GM18861 (cell line): ENCODE measurements at regions not wholly inside any gene's neighbourhood (a gene's known extent, or its start where the extent isn't known, plus 50 kb on each side); places are given as distances from the start of the nearest gene placed in this dataset.
"Not testable (repeated sequence)": the region's sequence is repeated elsewhere in the genome, so short reads cannot be mapped to it uniquely, and the experiment has no call there.

Source experiments
- ATAC-seq: cut with Tn5 transposase; IDR thresholded peaks from one replicate; pipeline ENCODE4 v1.9.1; 2021; ENCODE audit not compliant: unreplicated experiment

- ATAC-seq: no peak
Measured at GRCh38 chr22:35138521-35138920, 72.6 kb downstream of the ISX start.

DNA sequence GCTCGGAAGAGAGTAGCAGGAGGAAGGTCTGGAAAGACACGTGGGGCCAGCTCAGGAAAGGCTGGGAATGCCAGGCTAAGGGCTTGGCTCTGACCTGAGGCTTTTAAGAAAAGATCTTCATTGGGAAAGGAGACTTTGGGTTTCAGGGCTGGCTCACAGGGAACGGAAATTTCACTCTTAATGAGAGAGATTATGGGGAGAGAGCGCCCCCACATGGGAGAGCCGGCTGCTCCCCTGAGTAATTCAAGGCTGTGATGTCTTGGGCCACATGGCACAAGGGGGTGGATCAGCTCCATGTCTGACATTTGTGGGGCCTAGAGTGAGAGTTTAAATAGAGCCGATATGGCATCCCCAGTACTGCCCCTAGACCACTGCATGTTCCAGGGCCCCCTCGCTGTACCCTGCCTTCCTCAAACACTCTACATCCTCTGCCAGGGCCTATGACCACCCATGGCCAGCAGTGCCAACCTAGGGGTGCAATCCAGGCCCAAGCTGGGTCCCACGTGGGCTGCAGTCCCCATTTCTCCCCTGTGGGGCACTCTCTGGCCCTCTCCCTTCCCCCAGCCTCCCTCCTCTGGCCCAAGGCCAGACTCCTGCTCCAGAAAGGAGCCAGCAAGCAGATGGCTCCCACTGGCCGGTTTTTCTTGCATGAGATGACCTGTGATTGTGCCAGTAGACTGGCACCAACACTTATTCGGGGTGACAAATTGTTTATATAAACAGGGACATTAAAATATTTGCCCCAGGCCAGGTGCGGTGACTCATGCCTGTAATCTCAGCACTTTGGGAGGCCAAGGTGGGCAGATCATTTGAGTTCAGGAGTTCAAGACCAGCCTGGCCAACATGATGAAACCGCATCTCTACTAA is 75.2 kb downstream of the ISX start:
- no peak for ATAC-seq

DNA sequence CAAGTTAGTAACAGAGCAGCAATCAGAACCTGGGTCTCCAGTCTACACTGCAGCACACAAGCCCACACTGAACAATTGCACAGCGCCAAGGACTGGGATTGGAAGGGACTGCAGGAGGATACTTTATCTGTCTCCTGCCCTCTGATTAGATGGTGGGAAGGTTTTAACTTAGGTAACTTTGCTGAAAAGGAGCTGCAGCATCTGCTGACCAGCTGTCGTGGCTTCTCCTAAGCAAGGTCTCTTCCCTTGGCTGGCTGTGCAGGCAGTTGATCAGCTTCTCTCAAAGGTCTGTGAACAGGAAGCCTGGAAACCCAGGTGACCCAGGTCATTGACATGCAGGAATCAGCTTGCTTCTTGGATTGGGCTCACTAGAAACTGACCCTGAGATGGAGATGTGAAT is 82.4 kb downstream of the ISX start:
- no peak for ATAC-seq

DNA sequence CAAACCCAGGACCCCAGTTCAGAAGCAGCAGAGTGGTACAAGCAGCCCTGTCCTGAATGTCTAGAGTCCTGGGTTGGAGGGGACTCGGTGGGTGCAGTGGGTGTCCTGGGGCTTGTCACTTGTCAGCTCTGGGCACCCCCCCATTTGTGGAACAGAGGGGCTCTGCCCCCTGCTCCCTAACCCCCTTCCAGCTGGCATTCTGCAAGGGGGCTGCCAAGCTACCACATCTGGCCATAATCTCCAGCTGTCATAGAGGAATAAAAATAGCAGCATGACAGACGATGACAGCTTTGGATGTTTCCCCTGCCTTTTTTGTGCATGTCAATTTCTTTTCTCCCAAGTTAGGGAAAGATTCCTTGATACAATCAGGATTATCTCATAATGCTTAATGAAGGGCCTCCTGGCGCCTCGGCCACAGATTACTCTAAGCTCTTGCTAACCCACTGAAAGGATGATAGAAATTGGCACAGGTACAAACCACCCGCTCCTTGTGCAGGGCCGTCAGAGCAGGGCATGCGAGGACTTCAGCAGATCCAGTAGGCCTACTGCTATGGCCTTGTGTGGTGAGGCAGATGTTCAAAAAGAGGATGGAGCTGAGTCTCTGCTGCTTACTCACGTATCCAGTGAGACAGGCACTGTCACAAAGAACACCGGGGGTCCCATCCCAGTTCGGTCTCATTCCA is 83.0 kb downstream of the ISX start:
- ATAC-seq: no peak

DNA sequence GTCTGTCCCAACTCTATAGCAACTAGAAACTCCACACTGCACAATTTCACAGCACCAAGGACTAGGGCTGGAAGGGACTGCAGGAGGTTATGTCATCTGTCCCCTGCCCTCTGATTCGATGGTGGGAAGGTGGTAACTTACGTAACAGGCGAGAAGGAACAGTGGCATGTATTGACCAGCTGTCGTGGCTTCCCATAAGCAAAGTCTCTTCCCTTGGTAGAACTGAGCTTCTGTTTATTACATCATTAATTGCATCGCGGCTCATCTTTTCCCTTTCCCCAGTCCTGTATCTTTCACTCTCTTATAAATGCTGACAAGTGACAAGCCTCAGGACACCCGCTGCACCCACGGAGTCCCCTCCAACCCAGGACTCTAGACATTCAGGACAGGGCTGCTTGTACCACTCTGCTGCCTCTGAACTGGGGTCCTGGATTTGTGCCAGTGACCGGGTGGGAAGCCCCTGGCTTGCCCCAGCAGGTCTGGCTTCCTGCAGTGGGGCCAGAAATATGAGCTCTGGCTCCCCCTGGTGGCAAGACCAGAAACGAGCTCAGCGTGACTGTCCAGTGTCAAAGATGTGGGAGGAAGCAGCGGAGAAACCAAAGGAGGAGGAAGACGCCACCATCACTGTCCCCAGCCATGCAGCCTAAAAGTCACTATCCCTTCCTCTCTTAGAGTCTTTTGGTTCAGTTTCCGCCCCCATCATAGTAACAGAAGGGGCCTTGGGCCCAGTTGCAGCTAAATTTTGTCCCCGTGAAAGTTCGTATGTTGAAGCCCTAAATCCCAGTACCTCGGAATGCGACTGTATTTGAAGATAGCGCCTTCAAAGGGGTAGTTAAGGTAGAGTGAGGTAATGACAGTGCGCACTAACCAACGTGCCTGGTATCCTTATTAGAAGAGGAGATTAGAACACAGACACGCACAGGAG is 84.5 kb downstream of the ISX start:
- peak; percentile 49 for ATAC-seq

DNA sequence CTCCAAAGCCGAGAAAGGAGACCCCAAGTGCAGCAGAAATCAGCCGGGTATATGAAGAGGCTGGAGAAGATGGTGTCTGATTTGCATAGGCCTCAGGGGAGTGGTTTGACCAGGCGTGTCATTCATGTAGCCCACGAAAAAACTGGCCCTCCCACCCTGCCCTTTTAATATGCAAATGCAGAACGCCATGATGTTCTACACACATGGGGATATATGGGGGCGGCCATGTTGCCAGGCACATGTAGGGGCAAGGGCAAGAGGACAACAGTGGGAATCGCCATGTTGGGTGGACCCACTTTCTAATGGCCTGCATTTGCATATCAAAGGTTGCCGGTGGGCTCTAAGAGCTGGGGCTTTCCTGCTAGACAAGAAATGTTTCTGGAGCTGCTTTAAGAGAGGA is 86.4 kb downstream of the ISX start:
- no peak for ATAC-seq

DNA sequence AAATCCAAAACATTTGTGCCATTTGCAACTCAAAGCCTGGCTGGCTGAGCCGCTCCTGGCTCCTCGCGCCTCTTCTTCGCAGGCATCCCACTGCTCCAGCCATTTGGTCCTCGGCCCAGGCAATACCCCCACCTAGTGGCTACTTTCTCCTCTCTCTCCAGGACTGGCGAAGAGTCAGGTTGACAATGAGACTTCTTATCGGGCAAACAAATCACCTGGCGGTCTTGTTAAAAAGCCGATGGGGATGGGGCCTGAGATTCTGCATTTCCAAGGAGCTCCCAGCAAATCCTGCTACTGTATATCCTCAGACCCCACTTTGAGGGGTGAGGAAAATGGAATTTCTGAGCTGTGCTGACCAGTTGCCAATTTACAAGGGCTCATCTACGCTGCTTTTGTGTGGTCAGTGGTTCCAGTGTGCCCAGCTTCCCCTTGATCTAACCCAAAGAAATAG is 89.0 kb downstream of the ISX start:
- ATAC-seq: no peak

GRCh38 chr22:35155403-35156025 is 89.6 kb downstream of the ISX start:
- ATAC-seq: no peak

GRCh38 chr22:35156945-35157344 is 91.0 kb downstream of the ISX start:
- ATAC-seq: no peak

GRCh38 chr22:35158336-35158735 is 92.4 kb downstream of the ISX start:
- no peak for ATAC-seq

- no peak for ATAC-seq
Measured at GRCh38 chr22:35159343-35159742, 93.4 kb downstream of the ISX start.

- no peak for ATAC-seq
Measured at GRCh38 chr22:35160268-35160667, 94.3 kb downstream of the ISX start.

DNA sequence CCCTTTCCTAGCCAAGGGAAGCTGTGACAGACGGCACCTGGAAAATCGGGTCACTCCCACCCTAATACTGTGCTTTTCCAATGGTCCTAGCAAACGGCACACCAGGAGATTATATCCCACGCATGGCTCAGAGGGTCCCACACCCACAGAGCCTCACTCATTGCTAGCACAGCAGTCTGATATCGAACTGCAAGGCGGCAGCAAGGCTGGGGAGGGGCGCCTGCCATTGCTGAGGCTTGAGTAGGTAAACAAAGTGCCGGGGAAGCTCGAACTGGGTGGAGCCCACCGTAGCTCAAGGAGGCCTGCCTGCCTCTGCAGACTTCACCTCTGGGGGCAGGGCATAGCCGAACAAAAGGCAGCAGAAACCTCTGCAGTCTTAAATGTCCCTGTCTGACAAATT is 91.4 kb upstream of the HMGXB4 start:
- ATAC-seq: not testable (repeated sequence)

GRCh38 chr22:35170716-35171697 is 86.3 kb upstream of the HMGXB4 start:
- ATAC-seq: no peak

DNA sequence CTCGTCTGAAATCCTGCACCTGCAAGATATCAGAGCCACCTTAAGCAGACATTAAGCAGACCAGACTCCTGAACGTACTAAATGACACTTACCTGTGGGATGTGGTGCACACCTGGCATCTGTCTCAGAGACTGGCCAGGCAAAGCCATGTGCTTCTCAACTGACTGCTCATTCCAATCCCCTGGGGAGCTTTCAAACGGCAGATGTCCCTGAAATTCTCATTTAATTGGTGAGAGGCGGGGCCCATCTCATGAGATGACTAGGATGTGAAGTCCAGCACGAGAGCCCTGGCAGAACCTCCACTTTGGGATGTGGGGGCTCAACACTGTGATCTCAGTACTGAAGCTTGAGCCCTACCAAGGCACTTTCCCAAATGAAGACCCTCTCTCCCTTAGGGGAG is 84.9 kb upstream of the HMGXB4 start:
- ATAC-seq: no peak

GRCh38 chr22:35173655-35174054 is 83.6 kb upstream of the HMGXB4 start:
- ATAC-seq: no peak

- no peak for ATAC-seq
Measured at GRCh38 chr22:35174401-35175038, 82.8 kb upstream of the HMGXB4 start.

- ATAC-seq: no peak
Measured at GRCh38 chr22:35175392-35175791, 81.9 kb upstream of the HMGXB4 start.

- ATAC-seq: no peak
Measured at GRCh38 chr22:35177811-35178210, 79.5 kb upstream of the HMGXB4 start.
